ENCODE measurements at regions not wholly inside any gene's neighbourhood (a gene's known extent, or its start where the extent isn't known, plus 50 kb on each side); places are given as distances from the start of the nearest gene placed in this dataset.

- no peak for TF ChIP-seq POLR2A (IDR thresholded peaks at IDR 0.05)
- TF ChIP-seq, protein P1, sequence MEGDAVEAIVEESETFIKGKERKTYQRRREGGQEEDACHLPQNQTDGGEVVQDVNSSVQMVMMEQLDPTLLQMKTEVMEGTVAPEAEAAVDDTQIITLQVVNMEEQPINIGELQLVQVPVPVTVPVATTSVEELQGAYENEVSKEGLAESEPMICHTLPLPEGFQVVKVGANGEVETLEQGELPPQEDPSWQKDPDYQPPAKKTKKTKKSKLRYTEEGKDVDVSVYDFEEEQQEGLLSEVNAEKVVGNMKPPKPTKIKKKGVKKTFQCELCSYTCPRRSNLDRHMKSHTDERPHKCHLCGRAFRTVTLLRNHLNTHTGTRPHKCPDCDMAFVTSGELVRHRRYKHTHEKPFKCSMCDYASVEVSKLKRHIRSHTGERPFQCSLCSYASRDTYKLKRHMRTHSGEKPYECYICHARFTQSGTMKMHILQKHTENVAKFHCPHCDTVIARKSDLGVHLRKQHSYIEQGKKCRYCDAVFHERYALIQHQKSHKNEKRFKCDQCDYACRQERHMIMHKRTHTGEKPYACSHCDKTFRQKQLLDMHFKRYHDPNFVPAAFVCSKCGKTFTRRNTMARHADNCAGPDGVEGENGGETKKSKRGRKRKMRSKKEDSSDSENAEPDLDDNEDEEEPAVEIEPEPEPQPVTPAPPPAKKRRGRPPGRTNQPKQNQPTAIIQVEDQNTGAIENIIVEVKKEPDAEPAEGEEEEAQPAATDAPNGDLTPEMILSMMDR (IDR thresholded peaks at IDR 0.05), result no peak
Measured at GRCh38 chr2:368386-368785, 80.5 kb upstream of the ALKAL2 start.

Data from thyroid gland (tissue), 4 donors.